ENCODE measurements at regions not wholly inside any gene's neighbourhood (a gene's known extent, or its start where the extent isn't known, plus 50 kb on each side); places are given as distances from the start of the nearest gene placed in this dataset.

DNA sequence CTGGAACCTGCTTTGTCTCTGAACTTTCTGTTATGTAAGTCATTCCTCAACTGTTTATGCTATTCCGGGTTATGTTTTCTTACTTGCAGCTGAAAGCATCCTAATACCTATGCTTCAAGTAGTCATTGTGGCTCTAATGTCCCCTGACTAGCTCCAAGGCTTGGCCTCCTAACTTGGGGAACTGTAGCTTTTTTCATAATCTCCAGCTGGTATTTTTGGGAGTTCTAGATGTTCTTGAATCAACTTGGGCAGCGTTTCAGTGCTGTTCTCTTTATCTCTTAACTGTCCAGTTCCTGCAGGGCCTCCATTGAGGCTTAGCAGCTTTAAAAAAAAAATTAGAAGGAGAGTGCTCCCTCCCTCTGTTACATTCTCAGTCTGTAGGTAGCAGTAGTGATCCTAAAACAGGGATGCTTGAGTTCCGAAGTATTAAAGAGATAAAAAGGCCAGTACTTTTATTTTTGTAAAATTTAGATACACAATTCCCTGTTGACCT, 100.0 kb upstream of the ACTBL2 start:
- H3K27me3 ChIP-seq: no peaks in the 10 kb centered on the region
- ATAC-seq: no peak
- no peaks in the 10 kb centered on the region for H3K36me3 ChIP-seq
- H3K4me3 ChIP-seq: no peak overlapping the region
- H3K9me3 ChIP-seq: no peaks in the 10 kb centered on the region
- WGBS, 2 donors (ENCODE audit: low coverage in 1 of 2): 63 to 89% methylated on average over 2 to 3 of the region's 3 CpGs
- TF ChIP-seq, protein P1, sequence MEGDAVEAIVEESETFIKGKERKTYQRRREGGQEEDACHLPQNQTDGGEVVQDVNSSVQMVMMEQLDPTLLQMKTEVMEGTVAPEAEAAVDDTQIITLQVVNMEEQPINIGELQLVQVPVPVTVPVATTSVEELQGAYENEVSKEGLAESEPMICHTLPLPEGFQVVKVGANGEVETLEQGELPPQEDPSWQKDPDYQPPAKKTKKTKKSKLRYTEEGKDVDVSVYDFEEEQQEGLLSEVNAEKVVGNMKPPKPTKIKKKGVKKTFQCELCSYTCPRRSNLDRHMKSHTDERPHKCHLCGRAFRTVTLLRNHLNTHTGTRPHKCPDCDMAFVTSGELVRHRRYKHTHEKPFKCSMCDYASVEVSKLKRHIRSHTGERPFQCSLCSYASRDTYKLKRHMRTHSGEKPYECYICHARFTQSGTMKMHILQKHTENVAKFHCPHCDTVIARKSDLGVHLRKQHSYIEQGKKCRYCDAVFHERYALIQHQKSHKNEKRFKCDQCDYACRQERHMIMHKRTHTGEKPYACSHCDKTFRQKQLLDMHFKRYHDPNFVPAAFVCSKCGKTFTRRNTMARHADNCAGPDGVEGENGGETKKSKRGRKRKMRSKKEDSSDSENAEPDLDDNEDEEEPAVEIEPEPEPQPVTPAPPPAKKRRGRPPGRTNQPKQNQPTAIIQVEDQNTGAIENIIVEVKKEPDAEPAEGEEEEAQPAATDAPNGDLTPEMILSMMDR (IDR thresholded peaks at IDR 0.05): no peak
- TF ChIP-seq EP300 (IDR thresholded peaks at IDR 0.05) (no peak), POLR2AphosphoS5 (IDR thresholded peaks at IDR 0.05) (no peak), POLR2A (IDR thresholded peaks at IDR 0.05) (no peak)
- no peaks in the 10 kb centered on the region for H3K4me1 ChIP-seq
- no peak overlapping the region for H3K27ac ChIP-seq

DNA sequence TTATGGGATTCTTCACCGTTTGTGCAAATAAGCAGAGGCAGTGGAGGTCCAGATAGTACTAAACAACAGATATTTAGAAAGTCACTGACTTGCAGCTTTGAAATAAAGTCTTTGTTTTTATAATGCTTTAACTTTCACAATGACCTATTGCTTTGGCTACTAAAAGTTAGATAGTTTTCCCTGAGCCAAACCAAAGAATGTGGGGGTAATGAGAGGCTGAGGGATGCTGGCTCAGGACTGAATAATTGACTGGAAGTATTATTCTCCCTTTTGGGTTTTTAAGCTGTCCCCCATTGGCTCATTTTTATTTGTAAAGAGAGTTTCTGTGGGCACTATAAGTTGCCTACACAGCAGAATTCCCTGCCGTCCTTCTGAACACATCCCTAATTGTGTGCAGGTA, 99.2 kb upstream of the ACTBL2 start:
- Histone ChIP-seq H3K27ac (no peak overlapping the region), H3K4me3 (no peak overlapping the region), H3K27me3 (no peaks in the 10 kb centered on the region), H3K9me3 (no peaks in the 10 kb centered on the region), H3K36me3 (no peaks in the 10 kb centered on the region), H3K4me1 (no peaks in the 10 kb centered on the region)
- TF ChIP-seq POLR2AphosphoS5 (IDR thresholded peaks at IDR 0.05): no peak
- WGBS, 2 donors (ENCODE audit: low coverage in 1 of 2): 58 to 69% methylated on average over 2 of the region's 2 CpGs
- ATAC-seq: no peak

DNA sequence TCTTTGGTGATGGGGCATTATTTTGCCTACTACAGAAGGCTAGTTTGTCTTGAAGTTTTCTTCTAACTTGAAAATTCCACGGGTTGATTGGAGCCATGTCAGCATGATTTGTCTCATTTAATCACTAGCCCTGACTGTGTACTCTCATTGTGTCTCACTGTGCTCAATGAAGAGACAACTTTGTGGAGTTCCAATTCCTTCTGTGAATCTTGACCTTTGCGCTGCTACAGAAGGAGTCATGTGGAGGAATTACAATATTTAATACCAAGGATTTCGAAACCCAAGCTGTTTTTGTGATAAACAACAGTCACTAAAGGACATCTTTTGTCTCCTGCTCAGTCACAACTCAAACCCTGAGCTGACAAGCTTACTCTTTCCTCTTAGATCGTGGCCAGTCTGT, 98.6 kb upstream of the ACTBL2 start:
- Histone ChIP-seq H3K27me3 (no peaks in the 10 kb centered on the region), H3K27ac (no peak overlapping the region), H3K9me3 (no peaks in the 10 kb centered on the region), H3K4me3 (no peak overlapping the region), H3K4me1 (no peaks in the 10 kb centered on the region), H3K36me3 (no peaks in the 10 kb centered on the region)
- 64 to 71% methylated on average over 4 of the region's 4 CpGs for WGBS, 2 donors (ENCODE audit: low coverage in 1 of 2)
- ATAC-seq: no peak
- TF ChIP-seq POLR2A (IDR thresholded peaks at IDR 0.05) (no peak), EP300 (IDR thresholded peaks at IDR 0.05) (no peak), POLR2AphosphoS5 (IDR thresholded peaks at IDR 0.05) (no peak)
- TF ChIP-seq, protein P1 (IDR thresholded peaks at IDR 0.05): no peak

DNA sequence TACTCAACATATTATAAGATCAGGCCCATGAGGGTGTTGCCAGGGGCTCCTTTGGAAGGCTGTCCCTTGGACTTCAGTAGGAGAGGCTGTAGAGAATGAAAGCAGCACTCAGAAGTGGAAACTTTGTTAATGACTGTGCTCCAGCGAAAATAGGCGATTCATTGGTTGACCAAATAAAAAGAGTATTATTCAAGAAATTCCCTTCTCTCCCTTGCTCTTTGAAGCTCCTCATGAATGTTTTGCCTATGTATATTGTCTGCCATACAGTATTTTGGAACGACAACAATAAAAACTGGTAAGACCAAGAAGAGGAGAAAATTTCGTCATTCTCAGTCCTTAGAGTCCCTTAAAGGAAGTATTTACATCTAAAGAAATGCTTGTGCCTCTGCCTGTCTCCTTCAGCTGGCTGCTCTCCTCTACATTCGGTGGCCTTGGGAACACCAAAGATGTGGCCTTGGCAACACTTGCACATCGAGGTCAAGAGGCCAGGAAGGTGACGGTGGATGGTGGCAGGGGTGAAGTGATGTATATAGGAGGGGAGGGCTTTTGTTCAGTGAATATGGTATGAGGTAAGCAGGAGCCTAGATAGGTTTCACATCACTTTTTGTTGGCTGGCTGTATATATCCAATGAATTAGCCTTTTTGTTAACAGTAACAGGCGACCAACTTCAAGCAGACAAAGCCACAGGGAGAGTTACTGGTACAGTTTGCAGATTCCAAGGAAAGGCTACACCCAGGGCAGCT, 95.0 kb upstream of the ACTBL2 start:
- ATAC-seq: no peak
- H3K4me1 ChIP-seq: no peaks in the 10 kb centered on the region
- no peaks in the 10 kb centered on the region for H3K27me3 ChIP-seq
- TF ChIP-seq POLR2AphosphoS5 (IDR thresholded peaks at IDR 0.05) (no peak), POLR2A (IDR thresholded peaks at IDR 0.05) (no peak), EP300 (IDR thresholded peaks at IDR 0.05) (no peak)
- TF ChIP-seq, protein P1 (IDR thresholded peaks at IDR 0.05): no peak
- H3K27ac ChIP-seq: no peak overlapping the region
- H3K4me3 ChIP-seq: no peak overlapping the region
- H3K9me3 ChIP-seq: no peaks in the 10 kb centered on the region
- no peaks in the 10 kb centered on the region for H3K36me3 ChIP-seq
- WGBS, 2 donors (ENCODE audit: low coverage in 1 of 2): 75 to 85% methylated on average over 7 to 8 of the region's 8 CpGs

DNA sequence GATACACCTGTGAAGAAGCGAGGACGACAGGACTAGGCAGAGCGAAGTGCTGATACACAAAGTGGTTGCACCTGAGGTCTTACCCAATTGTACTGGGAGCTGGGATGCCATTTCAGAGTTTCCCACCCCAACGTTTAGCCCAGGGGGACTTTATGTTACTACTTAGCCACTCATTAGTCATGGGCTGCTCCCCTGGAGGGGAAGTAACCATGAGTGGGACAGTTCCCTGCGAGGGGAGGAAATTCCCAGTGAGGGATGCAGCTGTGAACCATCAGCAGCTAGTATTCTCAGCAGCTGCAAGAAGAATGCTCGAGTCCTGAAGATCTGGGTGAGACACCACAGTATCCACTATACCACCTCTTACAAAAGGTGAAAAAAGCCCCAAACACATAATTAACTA, 93.7 kb upstream of the ACTBL2 start:
- WGBS, 2 donors (ENCODE audit: low coverage in 1 of 2): 72 to 77% methylated on average over 5 of the region's 6 CpGs
- no peak for ATAC-seq
- Histone ChIP-seq H3K4me1 (no peaks in the 10 kb centered on the region), H3K27ac (no peak overlapping the region), H3K9me3 (no peaks in the 10 kb centered on the region), H3K4me3 (no peak overlapping the region), H3K27me3 (no peaks in the 10 kb centered on the region), H3K36me3 (no peaks in the 10 kb centered on the region)
- TF ChIP-seq POLR2A (IDR thresholded peaks at IDR 0.05): no peak

DNA sequence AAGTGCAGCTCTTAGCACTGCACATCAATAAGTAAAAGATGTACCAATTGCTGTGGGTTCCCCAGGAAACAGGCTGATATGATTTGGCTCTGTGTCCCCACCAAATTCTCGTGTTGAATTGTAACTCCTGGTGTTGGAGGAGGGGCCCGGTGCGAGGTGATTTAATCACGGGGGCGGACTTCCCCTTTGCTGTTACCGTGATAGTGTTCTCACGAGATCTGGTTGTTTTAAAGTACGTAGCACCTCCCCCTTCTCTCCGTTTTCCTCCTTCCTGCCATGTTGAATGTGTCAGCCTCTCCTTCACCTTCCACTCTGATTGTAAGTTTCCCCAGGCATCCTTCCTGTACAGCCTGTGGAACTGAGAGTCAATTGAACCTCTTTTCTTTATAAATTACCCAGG, 93.2 kb upstream of the ACTBL2 start:
- H3K4me3 ChIP-seq: no peak overlapping the region
- no peaks in the 10 kb centered on the region for H3K4me1 ChIP-seq
- H3K27ac ChIP-seq: no peak overlapping the region
- 75 to 83% methylated on average over 7 to 9 of the region's 9 CpGs for WGBS, 2 donors (ENCODE audit: low coverage in 1 of 2)
- H3K36me3 ChIP-seq: no peaks in the 10 kb centered on the region
- H3K27me3 ChIP-seq: no peaks in the 10 kb centered on the region
- no peak for TF ChIP-seq POLR2AphosphoS5 (IDR thresholded peaks at IDR 0.05)
- TF ChIP-seq, protein P1 (IDR thresholded peaks at IDR 0.05): no peak
- no peak for TF ChIP-seq POLR2A (IDR thresholded peaks at IDR 0.05)
- no peak for TF ChIP-seq EP300 (IDR thresholded peaks at IDR 0.05)
- no peaks in the 10 kb centered on the region for H3K9me3 ChIP-seq
- no peak for ATAC-seq
